NOMO-1 (cell line): ENCODE measurements at regions not wholly inside any gene's neighbourhood (a gene's known extent, or its start where the extent isn't known, plus 50 kb on each side); places are given as distances from the start of the nearest gene placed in this dataset.
"Not testable (repeated sequence)": the region's sequence is repeated elsewhere in the genome, so short reads cannot be mapped to it uniquely, and the experiment has no call there.

ENCODE experiments used
- DNase-seq, 2 experiments: peaks; one replicate each; lab custom pipeline; 2025; ENCODE audit not compliant: unreplicated experiment in 2 of 2; lab: John Stamatoyannopoulos, UW

DNA sequence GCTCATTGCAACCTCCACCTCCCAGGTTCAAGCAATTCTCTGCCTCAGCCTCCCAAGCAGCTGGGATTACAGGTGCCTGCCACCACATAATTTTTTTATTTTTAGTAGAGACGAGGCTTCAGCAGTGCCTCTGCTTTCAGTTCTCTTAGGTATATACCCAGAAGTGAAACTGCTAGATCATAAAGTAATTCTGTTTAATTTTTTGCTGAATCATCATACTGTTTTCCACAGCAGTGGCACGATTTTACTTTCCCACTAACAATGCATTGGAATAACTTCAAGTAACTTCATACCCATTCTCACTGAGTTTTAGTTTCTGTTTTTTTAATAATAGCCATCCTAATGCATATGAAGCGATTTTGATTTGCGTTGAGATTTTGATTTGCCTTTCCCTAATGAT is 148.0 kb upstream of the G2E3 start:
- DNase-seq: no peak

DNA sequence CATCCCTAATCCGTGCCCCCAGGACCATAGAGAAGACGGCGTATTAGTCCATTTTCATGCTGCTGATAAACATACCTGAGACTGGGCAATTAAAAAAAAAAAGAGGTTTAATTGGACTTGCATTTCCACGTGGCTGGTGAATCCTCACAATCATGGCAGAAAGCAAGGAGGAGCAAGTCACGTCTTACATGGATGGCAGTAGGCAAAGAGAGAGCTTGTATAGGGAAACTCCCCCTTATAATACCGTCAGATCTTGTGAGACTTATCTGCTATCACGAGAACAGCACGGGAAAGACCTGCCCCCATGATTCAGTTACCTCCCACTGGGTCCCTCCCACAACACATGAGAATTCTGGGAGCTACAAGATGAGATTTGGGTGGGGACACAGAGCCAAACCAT is 145.8 kb upstream of the G2E3 start:
- DNase-seq: not testable (repeated sequence)

DNA sequence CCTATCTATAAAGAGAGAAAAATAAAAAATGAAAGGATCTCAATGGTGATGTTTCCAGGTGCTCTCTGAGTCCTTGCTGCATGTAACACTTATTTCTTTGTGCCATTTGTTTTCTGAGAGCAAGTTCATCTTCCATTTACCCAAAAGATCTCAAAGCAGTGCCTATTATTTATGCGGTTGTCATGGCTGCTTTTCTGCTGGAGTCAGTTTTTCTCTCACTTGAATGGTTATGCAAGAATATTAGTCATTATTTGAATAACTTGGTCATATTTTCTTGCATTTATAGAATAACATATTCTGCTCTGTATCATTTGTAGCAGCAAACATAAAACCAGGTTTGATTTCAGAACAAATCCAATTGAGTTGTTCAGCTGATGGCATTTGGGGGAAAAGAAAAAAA is 141.8 kb upstream of the G2E3 start:
- DNase-seq: no peak

DNA sequence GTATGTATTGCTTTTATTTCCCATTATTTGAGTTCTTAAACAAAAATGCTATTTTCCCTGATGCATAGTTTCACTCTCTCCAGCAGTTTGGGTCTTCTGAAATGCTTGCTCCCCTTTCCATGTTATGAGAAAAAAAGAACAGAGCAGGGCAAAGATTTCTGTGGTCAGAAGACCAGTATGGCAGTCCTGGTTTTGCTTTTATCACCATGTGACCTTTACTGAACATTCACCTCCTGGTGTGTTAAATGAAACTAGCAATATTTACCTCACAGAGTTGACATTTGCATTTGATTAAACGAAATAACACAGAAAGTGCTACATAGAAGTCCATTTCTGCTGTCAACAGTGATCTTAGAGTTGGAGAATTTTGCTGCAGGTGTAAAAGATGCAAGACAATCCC is 141.0 kb upstream of the G2E3 start:
- DNase-seq: no peak

DNA sequence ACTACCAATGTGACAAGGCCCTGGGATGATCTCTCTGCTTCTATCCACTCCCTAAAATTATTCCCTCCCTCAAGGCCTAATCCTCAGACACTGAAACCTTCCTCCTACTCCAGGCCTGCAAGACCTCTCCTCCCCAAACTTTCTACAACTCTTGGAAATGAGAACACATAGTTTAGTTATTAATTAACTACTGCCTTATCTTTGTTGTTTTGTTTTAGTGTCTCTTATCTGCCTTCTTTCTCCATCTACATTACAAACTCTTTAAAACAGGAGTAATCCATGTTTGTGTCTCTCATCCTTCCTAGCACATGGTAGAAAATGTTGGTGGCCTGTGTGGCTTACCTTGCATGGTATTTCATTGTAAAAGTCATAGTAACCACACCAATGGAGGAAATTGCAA is 139.9 kb upstream of the G2E3 start:
- DNase-seq: no peak

DNA sequence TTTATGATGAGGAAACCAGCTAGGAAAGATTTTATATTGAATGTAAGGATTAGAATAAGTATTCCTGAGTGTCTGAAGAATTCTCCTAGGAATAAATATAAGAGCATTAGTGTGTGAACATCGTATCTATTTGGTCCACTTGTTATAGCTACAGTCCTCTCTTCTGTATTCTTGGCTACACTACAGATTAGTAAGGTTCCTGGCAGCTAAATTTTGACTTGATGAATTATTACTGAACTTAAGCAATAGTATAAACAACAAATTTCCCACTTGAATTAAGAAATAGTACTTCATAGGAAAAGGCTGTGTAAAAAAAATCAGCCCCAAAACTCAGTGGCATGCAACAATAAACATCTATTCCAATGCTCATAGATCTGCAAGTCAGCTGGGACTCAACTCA is 138.4 kb upstream of the G2E3 start:
- DNase-seq: no peak

DNA sequence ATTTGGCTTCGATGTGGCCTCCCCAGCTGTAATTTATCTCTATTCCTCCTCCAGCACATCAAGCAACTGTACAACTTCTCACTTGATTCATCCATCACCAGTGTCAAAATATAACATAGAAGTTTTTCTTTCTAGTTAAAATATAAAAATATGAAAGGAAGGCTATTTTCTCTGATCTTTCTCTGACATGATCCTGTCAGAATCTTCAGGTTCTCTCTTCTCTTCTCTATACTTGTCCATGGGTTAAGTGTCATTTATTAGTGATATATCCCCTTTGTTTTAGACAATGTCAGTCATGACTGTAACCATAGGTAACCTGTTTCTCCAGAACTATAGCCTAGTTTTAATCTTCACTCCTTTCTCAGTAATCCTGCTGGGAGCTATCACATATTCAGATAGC is 132.5 kb upstream of the G2E3 start:
- no peak for DNase-seq

DNA sequence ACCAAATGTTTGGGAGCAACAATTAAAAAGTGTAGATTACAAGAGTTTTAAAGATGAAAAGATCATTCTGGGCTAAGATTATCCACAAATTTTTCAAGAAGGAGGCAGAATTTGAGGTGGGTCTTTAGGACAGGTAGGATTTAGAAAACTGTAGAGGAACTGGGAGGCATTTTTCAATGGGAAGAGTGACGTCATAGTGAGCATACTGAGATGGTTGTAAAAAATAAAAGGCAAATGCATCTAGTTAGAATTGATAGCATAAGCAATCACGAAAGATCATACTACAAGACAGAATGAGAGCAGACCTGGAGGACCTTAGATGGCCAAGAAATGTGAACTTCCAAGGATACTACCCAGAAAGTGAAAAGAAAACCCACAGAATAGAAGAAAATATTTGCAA is 131.6 kb upstream of the G2E3 start:
- DNase-seq: no peak

DNA sequence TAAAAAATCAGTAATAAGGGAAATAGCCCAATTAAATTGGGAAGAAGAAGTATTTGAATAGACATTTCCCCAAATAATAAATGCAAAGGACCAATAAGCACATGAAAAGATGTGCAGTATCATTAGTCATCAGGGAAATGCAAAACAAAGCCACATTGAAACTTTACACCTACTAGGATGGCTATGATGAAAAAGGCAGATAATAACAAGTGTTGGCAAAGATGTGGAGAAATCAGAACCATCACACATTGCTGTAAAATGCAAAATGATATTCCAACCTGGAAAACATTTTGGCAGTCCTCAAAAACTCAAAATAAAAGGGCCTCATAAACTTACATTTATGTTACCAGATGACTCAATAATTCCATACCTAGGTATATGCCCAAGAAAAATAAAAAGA is 131.1 kb upstream of the G2E3 start:
- no peak for DNase-seq

DNA sequence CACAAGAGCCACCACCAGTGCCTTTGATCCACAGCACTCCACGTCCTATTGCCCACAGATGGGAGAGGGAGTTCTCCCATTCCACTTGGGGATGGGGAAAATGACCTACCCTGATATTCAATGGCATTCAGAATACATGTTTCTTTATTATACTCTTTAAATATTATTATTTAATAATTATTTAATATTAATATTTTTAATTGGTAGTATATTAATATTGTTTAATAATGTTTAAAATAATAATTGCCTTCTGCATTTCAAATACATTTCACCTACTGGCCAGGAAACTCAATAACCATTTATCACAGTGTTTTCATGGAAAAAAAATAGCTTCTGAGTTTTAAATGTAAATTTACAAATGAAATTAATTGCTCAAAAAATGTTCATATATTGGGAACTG is 127.4 kb upstream of the G2E3 start:
- no peak for DNase-seq

DNA sequence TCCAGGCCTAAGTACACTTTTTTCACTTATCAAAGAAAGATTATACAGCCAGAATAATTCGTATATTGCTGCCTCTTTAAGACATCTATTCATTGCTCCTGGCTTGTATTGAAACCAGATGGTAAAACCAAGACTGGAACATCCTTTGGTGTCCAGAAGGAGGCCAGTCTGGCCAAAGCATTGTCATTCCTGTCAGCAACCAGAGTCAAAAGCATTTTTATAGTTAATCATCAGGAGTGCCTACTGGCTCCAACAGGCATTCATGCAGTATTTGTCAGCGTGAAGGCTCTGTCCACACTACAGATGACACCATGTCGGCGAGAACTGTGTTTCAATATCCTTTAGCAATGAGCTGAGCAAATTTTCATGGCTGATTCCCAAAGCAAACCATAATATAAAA is 118.0 kb upstream of the G2E3 start:
- no peak for DNase-seq

DNA sequence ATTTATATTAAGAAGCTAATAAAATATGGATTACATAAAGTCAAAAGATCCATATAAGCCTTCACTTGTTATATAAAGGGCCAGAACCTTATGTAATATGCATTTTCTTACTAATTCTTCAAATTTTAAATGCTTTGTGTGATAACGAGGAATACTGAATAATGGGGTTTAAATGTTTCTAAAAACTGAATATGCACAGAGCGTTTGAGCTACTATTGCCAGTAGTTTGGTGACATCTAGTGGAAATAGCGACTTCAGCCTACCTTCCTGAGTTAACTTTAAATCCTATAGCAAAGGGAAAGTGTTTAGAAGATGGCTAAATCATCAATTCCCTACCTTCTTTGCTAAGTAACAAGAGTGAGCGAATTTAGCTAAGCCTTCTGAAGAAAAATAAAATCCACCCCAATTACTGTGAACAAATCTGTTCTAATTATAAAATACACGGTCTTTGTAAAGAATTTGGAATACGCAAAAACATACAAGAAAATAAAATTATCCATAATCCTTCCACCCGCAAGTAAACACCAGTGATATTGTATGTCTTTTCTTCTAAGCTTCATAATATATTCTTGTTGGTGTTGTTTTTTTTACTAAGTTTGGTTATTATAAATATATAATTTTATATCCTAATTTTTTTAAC is 115.5 kb upstream of the G2E3 start:
- peak in 1 of 2 experiments; percentile 9 for DNase-seq

DNA sequence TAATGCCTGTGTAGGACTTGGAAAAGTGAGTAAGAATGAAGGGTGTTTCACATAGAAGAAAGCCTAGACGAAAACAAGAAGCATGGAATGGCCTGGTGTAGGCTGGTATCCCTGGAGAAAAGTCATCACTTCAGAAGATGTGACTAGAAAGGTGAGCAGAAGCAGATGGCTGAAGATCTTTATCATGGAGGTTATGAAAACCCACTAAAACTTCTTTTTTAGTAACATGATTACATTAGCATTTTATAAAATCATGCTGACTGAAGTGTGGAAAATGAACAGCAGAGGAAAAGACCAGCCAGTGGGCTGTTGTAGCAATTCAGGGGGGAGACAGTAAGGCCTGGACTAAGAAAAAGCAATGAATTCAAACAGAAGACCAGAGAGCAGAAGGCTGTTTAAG is 114.5 kb upstream of the G2E3 start:
- no peak for DNase-seq

DNA sequence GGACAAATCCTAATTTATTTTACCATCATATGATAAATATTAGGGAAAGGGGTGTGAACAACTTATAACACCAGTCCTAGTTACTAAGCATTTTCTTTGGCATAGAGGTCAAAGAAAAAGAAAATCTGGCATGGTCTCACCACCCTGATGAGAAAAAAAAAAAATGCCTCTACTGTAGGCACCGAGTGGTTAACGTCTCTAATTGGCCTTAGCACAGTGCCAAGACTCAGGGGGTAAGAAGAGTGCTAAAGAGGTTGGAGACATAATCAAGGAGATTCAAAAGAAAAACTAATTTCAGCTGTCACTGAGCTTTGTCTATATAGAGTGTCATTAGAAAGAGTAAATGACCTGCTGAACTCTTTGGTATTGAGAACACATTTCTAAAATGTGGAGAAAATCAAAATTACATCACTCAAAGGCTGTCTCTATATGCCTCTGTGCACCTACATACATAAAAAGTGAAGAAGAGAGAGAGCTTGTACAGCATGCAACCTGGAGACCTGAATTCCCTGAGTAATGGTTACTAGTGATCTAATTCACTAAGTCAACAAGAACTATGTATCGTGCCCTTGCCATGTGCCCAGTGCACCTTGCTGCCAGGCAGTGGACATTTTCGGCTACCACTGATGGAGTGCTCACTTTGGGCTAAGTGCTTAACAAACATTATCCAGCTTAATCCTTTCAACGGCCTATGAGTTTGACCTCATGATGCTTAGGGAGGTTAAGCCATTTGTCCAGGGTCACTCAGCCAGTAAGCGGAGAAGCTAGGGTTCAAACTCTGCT is 113.8 kb upstream of the G2E3 start:
- no peak for DNase-seq

DNA sequence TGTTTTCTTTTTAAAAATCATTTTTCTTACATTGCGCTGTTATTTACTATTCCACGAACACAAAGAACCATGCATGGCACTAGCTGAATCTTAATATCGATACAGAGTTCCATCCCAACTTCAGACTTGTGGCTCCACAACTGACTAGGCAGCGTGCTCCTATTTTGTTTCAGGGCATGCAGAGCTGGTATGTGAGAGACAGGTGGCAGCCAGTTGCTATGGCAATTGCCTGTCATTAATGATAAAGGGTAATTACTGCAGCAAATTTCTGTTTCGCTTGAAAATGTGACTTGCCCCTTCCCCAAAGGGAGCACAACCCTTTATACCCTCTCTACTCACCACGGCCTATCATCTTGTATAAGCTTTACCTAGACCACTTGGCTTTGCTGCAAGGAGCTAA is 113.1 kb upstream of the G2E3 start:
- DNase-seq: no peak

DNA sequence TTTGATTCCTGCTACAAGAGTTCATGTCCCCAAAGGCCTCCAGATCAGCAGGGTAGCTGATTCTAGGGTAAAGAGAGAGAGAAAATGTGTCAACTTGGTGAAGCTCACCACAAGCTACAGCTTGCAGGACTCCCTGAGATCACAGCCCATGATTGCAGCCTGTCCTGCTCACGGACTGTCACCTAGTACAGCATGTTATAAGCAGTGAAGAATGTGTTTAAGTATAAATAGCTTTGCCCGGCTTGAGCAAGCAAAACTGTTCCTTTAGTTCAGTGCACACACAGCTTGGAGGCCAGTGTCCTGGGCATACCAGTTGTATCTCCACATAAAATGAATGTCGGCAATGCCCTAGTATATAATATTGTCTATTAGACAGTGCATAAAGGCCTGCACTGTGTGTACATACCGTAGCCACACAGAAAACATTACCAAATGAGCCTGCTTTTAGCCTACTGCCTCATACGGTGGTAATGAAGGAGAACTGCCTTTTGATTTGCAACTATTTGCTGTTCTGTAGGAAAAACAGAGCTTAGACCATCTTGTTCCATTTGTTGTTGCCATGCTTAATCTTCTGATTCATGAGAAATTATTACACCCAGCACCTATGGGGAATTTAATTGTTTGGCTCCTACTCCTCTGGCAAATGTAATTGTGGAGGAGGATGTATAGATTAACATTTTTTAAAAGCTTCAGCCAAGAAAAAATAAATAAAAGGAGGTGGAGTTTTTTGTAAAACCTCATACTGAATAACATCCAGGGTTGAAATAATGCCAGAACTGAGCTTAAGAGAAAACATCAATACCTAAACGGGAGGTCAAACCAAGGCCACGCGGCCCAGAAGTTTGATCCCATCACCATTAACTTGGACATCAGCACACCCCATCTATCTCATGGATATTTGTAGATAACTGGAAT is 108.1 kb upstream of the G2E3 start:
- DNase-seq: no peak

DNA sequence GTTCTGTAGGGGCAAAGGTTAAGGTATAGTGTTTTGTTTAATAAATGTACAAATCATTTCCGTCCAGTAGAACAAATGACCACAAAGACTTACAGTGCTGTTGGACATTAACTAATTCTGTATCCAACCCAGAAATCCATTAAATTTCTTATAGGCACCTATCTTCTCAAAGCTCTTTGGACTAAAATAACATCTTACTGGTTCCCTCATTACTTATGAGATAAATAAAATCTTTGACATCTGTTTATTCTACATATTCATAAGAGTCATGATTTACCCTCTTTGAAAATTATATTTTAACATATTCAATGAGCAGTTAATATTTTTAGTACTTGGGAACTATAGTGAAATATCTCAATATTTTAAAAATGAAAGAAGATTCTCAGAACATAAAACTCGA is 102.7 kb upstream of the G2E3 start:
- DNase-seq: no peak

DNA sequence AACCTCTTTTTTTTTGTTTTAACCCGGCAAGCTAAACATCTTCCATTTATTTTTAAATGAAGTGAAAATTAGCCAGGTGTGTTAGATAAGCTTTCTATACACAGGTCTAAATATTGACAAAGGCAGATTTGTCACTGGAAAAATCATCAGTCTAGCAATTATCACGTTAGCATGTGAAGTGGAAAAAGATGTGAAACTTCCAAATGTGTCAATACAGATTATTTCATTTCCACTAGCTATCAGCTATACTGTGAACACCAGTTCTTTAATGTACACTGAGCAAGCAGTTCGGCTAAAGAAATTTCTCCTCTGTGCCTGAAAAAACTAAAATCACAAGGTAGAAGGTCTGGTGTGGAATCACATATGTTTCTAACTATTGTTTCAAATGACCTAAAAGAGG is 96.6 kb upstream of the G2E3 start:
- no peak for DNase-seq

DNA sequence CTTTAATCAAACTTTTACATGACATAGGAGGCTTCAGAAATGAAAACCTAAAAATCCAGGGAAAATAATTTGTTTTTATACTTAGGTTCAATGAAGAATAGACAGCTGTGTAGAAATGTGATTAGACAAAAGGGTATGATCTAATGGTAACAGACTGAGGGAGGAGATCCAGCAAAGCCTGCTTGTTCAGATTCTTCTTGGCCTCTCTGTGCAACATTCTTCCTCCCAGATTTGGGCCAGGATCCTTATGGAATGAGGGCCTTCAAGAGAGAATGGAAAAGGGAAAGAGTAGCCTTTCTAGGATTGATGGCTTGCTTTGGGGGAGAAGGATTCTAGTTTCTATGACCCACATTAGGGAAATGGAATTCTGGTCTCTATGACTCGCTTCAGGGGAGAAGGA is 94.5 kb upstream of the G2E3 start:
- DNase-seq: no peak

DNA sequence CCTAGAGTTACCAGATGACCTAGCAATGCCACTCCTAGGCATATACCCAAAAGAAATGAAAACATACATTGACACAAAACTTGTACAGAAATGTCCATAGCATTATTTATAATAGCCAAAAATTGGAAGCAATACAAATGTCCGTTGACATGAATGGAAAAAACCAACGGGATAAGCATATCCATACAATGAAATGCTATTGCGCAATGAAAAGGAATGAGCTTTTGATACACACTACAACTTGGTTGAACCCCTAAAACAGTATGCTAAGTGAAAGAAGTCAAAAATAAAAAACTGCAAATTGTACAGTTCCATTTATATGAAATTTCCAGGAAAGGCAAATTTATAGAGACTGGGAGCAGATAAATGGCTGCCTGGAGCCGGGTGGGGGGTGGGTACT is 90.6 kb upstream of the G2E3 start:
- DNase-seq: no peak

DNA sequence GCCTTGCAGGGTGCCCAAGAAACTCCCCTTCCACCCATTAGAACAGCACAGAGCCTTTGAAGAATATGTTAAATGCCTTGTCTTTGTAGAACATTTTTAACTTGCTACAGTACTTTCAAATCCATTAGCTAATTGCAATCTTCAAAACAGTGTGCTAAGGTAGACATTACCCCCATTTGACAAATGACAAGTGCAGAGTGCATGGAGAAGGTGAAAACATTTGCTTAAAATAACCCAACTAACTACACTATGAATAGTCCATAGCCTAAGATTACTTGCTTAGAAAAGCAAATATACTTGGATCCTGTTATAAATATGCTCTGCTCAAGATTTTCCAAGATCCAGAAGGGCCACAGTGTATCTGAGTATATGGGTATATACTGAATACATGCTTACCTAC is 87.0 kb upstream of the G2E3 start:
- DNase-seq: no peak
